Transverse colon (tissue), 4 donors: ENCODE measurements at regions not wholly inside any gene's neighbourhood (a gene's known extent, or its start where the extent isn't known, plus 50 kb on each side); places are given as distances from the start of the nearest gene placed in this dataset.

ENCODE experiments used
- CTCF ChIP-seq, 5 experiments: fragments of 200-600 bp in 3 of 5; fragments of 450-650 bp in 2 of 5; sonication (generic) in 3 of 5; IDR thresholded peaks; 1 replicate in 2 of 5; 2 replicates in 3 of 5; pipeline ENCODE4 v1.5.1; 2016 to 2017; ENCODE audit warnings: antibody characterized with exemption in 5 of 5, inconsistent platforms in 3 of 5, mild to moderate bottlenecking in 2 of 5, moderate library complexity in 1 of 5
- POLR2A ChIP-seq: fragments of 450-650 bp; IDR thresholded peaks from one replicate; pipeline ENCODE4 v1.6.1; 2016; ENCODE audit warnings: antibody characterized with exemption, mild to moderate bottlenecking, moderate library complexity
- POLR2AphosphoS5 ChIP-seq, 3 donors: sonication (generic); formaldehyde crosslinking; IDR thresholded peaks; one replicate each; pipeline ENCODE4 v1.6.1; 2016; ENCODE audit warnings: antibody characterized with exemption in 3 of 3

GRCh38 chr14:53460544-53460943, 307.4 kb upstream of the DDHD1 start:
- TF ChIP-seq CTCF (IDR thresholded peaks at IDR 0.05) (no peak), POLR2AphosphoS5 (IDR thresholded peaks at IDR 0.05) (no peak), POLR2A (no peak)
